ENCODE measurements at regions not wholly inside any gene's neighbourhood (a gene's known extent, or its start where the extent isn't known, plus 50 kb on each side); places are given as distances from the start of the nearest gene placed in this dataset.
A peak's percentile ranks its signal among the peaks of the same experiment; 100 is the strongest.

DNA sequence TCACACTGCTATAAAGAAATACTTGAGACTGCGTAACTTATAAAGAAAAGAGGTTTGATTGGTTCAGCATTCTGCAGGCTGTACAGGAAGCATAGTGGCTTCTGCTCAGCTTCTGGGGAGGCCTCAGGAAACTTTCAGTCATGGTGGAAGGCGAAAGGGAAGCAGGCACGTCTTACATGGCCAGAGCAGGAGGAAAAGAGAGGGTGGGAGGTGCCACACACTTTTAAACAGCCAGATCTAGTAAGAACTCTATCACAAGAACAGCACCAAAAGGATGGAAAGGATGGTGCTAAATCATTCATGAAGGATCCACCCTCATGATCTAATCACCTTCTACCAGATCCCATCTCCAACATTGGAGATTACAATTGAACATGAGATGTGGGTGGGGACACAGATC lies 145.5 kb upstream of the OSR1 start:
- H2AFZ ChIP-seq (ENCODE audit: low read length) = peak overlapping the region; percentile 24
- H4K20me1 ChIP-seq (ENCODE audit: insufficient read depth, low read length) = no peaks in the 10 kb centered on the region
- H3K79me2 ChIP-seq (ENCODE audit: insufficient read depth, low read length) = no peaks in the 10 kb centered on the region
- no peaks in the 10 kb centered on the region for H3K27me3 ChIP-seq (ENCODE audit: control insufficient read depth in 1 of 2, insufficient read depth in 2 of 2, low read length in 2 of 2)
- FAIRE-seq (no peak), ATAC-seq (no peak), DNase-seq (ENCODE audit: low spot score) (no peak)
- peak overlapping the region; percentile 88 for H3K4me2 ChIP-seq (ENCODE audit: low read depth, low read length)
- BruUV-seq (replicated peaks) = TSS peak; percentile 94
- in situ Hi-C loops (cut with HindIII; ENCODE audit: extremely low pct_ligation_motif_present, low pct_unique_long_range_greater_than_20kb) = no loop called here
- H3K4me1 ChIP-seq (ENCODE audit: insufficient read depth, low read length) = peaks cover 46% of the 10 kb centered on the region
- POLR2A ChIA-PET = interaction anchor here (0.6 to 2.9 kb wide), 7 partner anchors 8 to 943 kb away, joined by 3 to 33 read pairs (median 4); partner anchors contain the start of gene RDH14
- peak overlapping the region in 2 of 3 experiments; percentile 46 to 63; a peak in 2 of 6 replicates for H3K4me3 ChIP-seq (replicated peaks in 1 of 3; ENCODE audit: insufficient read depth in 1 of 3, low read depth in 2 of 3, low read length in 3 of 3)
- 0 out of 2 replicates have a peak, but pooled peaks cover 3% of the 10 kb centered on the region for H3K9me3 ChIP-seq (ENCODE audit: low read length)
- intact Hi-C loops (cut with micrococcal nuclease; ENCODE audit: unreplicated experiment) = loop anchor here (1.0 kb wide), 1 partner anchor 11 kb away; no protein-coding TSS in a partner anchor
- CTCF ChIA-PET (ENCODE audit: low intra/inter-chr PET ratio, low total read pairs) = no interaction called here
- peak overlapping the region; percentile 65; the same call in 1 of the 2 replicates for H3K9ac ChIP-seq (ENCODE audit: insufficient read depth, low read depth, low read length)
- peak overlapping the region; percentile 88 for H3K27ac ChIP-seq (ENCODE audit: extremely low read length, insufficient read depth, low read length)
- 91% methylated on average over 3 of the region's 3 CpGs for WGBS (ENCODE audit: low lambda C conversion rate)
- TF ChIP-seq, protein P1, sequence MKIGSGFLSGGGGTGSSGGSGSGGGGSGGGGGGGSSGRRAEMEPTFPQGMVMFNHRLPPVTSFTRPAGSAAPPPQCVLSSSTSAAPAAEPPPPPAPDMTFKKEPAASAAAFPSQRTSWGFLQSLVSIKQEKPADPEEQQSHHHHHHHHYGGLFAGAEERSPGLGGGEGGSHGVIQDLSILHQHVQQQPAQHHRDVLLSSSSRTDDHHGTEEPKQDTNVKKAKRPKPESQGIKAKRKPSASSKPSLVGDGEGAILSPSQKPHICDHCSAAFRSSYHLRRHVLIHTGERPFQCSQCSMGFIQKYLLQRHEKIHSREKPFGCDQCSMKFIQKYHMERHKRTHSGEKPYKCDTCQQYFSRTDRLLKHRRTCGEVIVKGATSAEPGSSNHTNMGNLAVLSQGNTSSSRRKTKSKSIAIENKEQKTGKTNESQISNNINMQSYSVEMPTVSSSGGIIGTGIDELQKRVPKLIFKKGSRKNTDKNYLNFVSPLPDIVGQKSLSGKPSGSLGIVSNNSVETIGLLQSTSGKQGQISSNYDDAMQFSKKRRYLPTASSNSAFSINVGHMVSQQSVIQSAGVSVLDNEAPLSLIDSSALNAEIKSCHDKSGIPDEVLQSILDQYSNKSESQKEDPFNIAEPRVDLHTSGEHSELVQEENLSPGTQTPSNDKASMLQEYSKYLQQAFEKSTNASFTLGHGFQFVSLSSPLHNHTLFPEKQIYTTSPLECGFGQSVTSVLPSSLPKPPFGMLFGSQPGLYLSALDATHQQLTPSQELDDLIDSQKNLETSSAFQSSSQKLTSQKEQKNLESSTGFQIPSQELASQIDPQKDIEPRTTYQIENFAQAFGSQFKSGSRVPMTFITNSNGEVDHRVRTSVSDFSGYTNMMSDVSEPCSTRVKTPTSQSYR (CRISPR knock-in tag; IDR thresholded peaks at IDR 0.05; ENCODE audit: borderline replicate concordance) = 0 out of 2 replicates have a peak, but pooled peaks have one; percentile 1
- TF ChIP-seq KAT7 (CRISPR knock-in tag; IDR thresholded peaks at IDR 0.05; ENCODE audit: borderline replicate concordance) (peak; percentile 29; the same call in 1 of the 2 replicates), ZNF431 (CRISPR knock-in tag; IDR thresholded peaks at IDR 0.05; ENCODE audit: borderline replicate concordance, low read depth) (peak; percentile 94; the same call in 1 of the 2 replicates), ELF4 (CRISPR knock-in tag; IDR thresholded peaks at IDR 0.05; ENCODE audit: borderline replicate concordance) (no peak), GMEB2 (CRISPR knock-in tag; IDR thresholded peaks at IDR 0.05; ENCODE audit: low read depth) (no peak), YEATS4 (CRISPR knock-in tag; IDR thresholded peaks at IDR 0.05; ENCODE audit: borderline replicate concordance) (peak; percentile 10; the same call in 1 of the 2 replicates), STAG1 (CRISPR knock-in tag; IDR thresholded peaks at IDR 0.05) (no peak), CC2D1A (CRISPR knock-in tag; IDR thresholded peaks at IDR 0.05) (no peak), SAP130 (CRISPR knock-in tag; IDR thresholded peaks at IDR 0.05; ENCODE audit: low read depth) (no peak), ZNF776 (CRISPR knock-in tag; IDR thresholded peaks at IDR 0.05) (peak; percentile 28; the same call in 1 of the 2 replicates), KLF16 (CRISPR knock-in tag; IDR thresholded peaks at IDR 0.05) (no peak), JUN (CRISPR knock-in tag; IDR thresholded peaks at IDR 0.05) (0 out of 2 replicates have a peak, but pooled peaks have one; percentile 8)
- TF ChIP-seq, protein P2, sequence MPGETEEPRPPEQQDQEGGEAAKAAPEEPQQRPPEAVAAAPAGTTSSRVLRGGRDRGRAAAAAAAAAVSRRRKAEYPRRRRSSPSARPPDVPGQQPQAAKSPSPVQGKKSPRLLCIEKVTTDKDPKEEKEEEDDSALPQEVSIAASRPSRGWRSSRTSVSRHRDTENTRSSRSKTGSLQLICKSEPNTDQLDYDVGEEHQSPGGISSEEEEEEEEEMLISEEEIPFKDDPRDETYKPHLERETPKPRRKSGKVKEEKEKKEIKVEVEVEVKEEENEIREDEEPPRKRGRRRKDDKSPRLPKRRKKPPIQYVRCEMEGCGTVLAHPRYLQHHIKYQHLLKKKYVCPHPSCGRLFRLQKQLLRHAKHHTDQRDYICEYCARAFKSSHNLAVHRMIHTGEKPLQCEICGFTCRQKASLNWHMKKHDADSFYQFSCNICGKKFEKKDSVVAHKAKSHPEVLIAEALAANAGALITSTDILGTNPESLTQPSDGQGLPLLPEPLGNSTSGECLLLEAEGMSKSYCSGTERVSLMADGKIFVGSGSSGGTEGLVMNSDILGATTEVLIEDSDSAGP (CRISPR knock-in tag; IDR thresholded peaks at IDR 0.05; ENCODE audit: borderline replicate concordance) = no peak
- H3K36me3 ChIP-seq (replicated peaks in 1 of 2; ENCODE audit: control insufficient read depth in 1 of 2, insufficient read depth in 2 of 2, low read length in 2 of 2) = no peaks in the 10 kb centered on the region

All from HepG2 (cell line).